Mesenchymal stem cell (in vitro differentiated cells and primary cell): ENCODE measurements at regions not wholly inside any gene's neighbourhood (a gene's known extent, or its start where the extent isn't known, plus 50 kb on each side); places are given as distances from the start of the nearest gene placed in this dataset.

ENCODE experiments used
- DNase-seq: peaks from one replicate; pipeline ENCODE4 v3.0.0-alpha.2; 2013
- H2AFZ ChIP-seq: one replicate; pipeline ENCODE4 v1.6.1; 2013; ENCODE audit warnings: low read depth, mild to moderate bottlenecking, control low read depth, inconsistent platforms, low read length, moderate library complexity
- H2AK5ac ChIP-seq: 2 replicates; pipeline ENCODE4 v1.6.1; 2013; ENCODE audit warnings: low read length, moderate library complexity, mild to moderate bottlenecking, inconsistent platforms; ENCODE audit not compliant: severe bottlenecking
- H2BK120ac ChIP-seq: one replicate; pipeline ENCODE4 v1.6.1; 2013; ENCODE audit warnings: low read depth, mild to moderate bottlenecking, inconsistent platforms, low read length, moderate library complexity
- H2BK12ac ChIP-seq, 2 experiments: one replicate each; pipeline ENCODE4 v1.6.1; 2013; ENCODE audit warnings: inconsistent platforms in 2 of 2, low read length in 2 of 2, mild to moderate bottlenecking in 2 of 2, moderate library complexity in 2 of 2, control low read depth in 1 of 2
- H2BK15ac ChIP-seq: one replicate; pipeline ENCODE4 v1.6.1; 2013; ENCODE audit warnings: mild to moderate bottlenecking, low read depth, inconsistent platforms; ENCODE audit not compliant: poor library complexity, severe bottlenecking
- H2BK5ac ChIP-seq: 2 replicates; pipeline ENCODE4 v1.6.1; 2013; ENCODE audit warnings: low read depth, mild to moderate bottlenecking, low read length, control low read depth, inconsistent platforms; ENCODE audit not compliant: poor library complexity, severe bottlenecking
- H3K14ac ChIP-seq, 2 experiments: one replicate each; pipeline ENCODE4 v1.6.1; 2013; ENCODE audit warnings: inconsistent platforms in 2 of 2, low read length in 2 of 2, control low read depth in 1 of 2, mild to moderate bottlenecking in 1 of 2, moderate library complexity in 1 of 2
- H3K18ac ChIP-seq, 2 experiments: one replicate each; pipeline ENCODE4 v1.6.1; 2013; ENCODE audit warnings: inconsistent platforms in 2 of 2, low read length in 2 of 2, control low read depth in 1 of 2, low read depth in 1 of 2, mild to moderate bottlenecking in 1 of 2
- H3K23ac ChIP-seq, 2 experiments: one replicate each; pipeline ENCODE4 v1.6.1; 2013; ENCODE audit warnings: inconsistent platforms in 2 of 2, low read length in 2 of 2, mild to moderate bottlenecking in 2 of 2, moderate library complexity in 2 of 2, control low read depth in 1 of 2
- H3K27ac ChIP-seq: 2 replicates; pipeline ENCODE4 v1.5.1; 2013; ENCODE audit warnings: mild to moderate bottlenecking, moderate library complexity, low read length, control low read depth, inconsistent platforms; ENCODE audit not compliant: poor library complexity, severe bottlenecking
- H3K27me3 ChIP-seq, 2 experiments: 2 replicates each; pipeline versions ENCODE4 v1.6.1 to v1.7.0; 2013; ENCODE audit warnings: low read length in 2 of 2, mild to moderate bottlenecking in 2 of 2, moderate library complexity in 2 of 2, control low read depth in 1 of 2, inconsistent platforms in 1 of 2; ENCODE audit not compliant: control insufficient read depth in 1 of 2, insufficient read depth in 1 of 2
- H3K36me3 ChIP-seq, 2 experiments: 2 replicates each; pipeline versions ENCODE4 v1.6.1 to v1.7.0; 2013; ENCODE audit warnings: low read length in 2 of 2, control low read depth in 1 of 2, inconsistent platforms in 1 of 2, low read depth in 1 of 2, mild to moderate bottlenecking in 1 of 2; ENCODE audit not compliant: insufficient read depth in 2 of 2, control insufficient read depth in 1 of 2
- H3K4ac ChIP-seq, 2 experiments: one replicate each; pipeline ENCODE4 v1.6.1; 2013; ENCODE audit warnings: inconsistent platforms in 2 of 2, low read length in 2 of 2, mild to moderate bottlenecking in 2 of 2, moderate library complexity in 2 of 2, control low read depth in 1 of 2, low read depth in 1 of 2
- H3K4me1 ChIP-seq: 2 replicates; pipeline ENCODE4 v1.6.1; 2013; ENCODE audit warnings: low read depth, low read length, control low read depth; ENCODE audit not compliant: control insufficient read depth, insufficient read depth
- H3K4me2 ChIP-seq: 2 replicates; pipeline ENCODE4 v1.6.1; 2013; ENCODE audit warnings: low read length, mild to moderate bottlenecking, inconsistent platforms; ENCODE audit not compliant: poor library complexity, severe bottlenecking
- H3K4me3 ChIP-seq, 2 experiments: 2 replicates each; pipeline versions ENCODE4 v1.5.1 to v1.7.0; 2013; ENCODE audit warnings: low read length in 2 of 2, mild to moderate bottlenecking in 2 of 2, control low read depth in 1 of 2, low read depth in 1 of 2; ENCODE audit not compliant: insufficient read depth in 1 of 2
- H3K79me1 ChIP-seq: replicated peaks from 2 replicates; pipeline ENCODE4 v1.6.1; 2013; ENCODE audit warnings: mild to moderate bottlenecking, control low read depth, low read length, inconsistent platforms; ENCODE audit not compliant: poor library complexity, severe bottlenecking
- H3K9ac ChIP-seq: 2 replicates; pipeline ENCODE4 v1.7.0; 2013; ENCODE audit warnings: mild to moderate bottlenecking, low read length, moderate library complexity
- H3K9me3 ChIP-seq: 2 replicates; pipeline ENCODE4 v1.7.0; 2013; ENCODE audit warnings: mild to moderate bottlenecking, low read length; ENCODE audit not compliant: control insufficient read depth
- H4K8ac ChIP-seq: one replicate; pipeline ENCODE4 v1.6.1; 2013; ENCODE audit warnings: inconsistent platforms, mild to moderate bottlenecking, low read length, moderate library complexity
- H4K91ac ChIP-seq: one replicate; pipeline ENCODE4 v1.6.1; 2013; ENCODE audit warnings: mild to moderate bottlenecking, low read length, inconsistent platforms
- WGBS: methylation state at CpG from one replicate; pipeline ENCODE4 v1.1.7; 2013; ENCODE audit warnings: mixed read lengths; 5-methylcytosine and 5-hydroxymethylcytosine counted together

GRCh38 chrX:1097328-1097727 is 115.1 kb downstream of the CRLF2 start:
- Histone ChIP-seq H3K27me3 (no peaks in the 10 kb centered on the region), H3K27ac (no peak overlapping the region)
- WGBS, result 81% methylated on average over 1 of the region's 1 CpG

GRCh38 chrX:1094566-1095333 is 117.7 kb downstream of the CRLF2 start:
- H2BK12ac ChIP-seq, result no peak overlapping the region
- H4K8ac ChIP-seq, result no peak overlapping the region
- H2BK120ac ChIP-seq, result no peak overlapping the region
- no peak overlapping the region for H2BK15ac ChIP-seq
- no peak overlapping the region for H3K23ac ChIP-seq
- H3K4me2 ChIP-seq, result no peak overlapping the region
- H3K27me3 ChIP-seq, result no peaks in the 10 kb centered on the region
- H3K18ac ChIP-seq, result no peak overlapping the region
- no peak overlapping the region for H3K27ac ChIP-seq
- H2AK5ac ChIP-seq, result no peak overlapping the region
- no peak overlapping the region for H4K91ac ChIP-seq
- no peak overlapping the region for H2AFZ ChIP-seq
- peaks cover 9% of the 10 kb centered on the region for H3K9me3 ChIP-seq
- no peak overlapping the region for H3K4me3 ChIP-seq
- H3K36me3 ChIP-seq, result no peaks in the 10 kb centered on the region
- H3K14ac ChIP-seq, result no peak overlapping the region
- H3K9ac ChIP-seq, result no peak overlapping the region
- no peaks in the 10 kb centered on the region for H3K79me1 ChIP-seq
- H3K4me1 ChIP-seq, result no peaks in the 10 kb centered on the region
- no peak overlapping the region for H2BK5ac ChIP-seq
- DNase-seq, result no peak
- 88% methylated on average over 15 of the region's 17 CpGs for WGBS
- no peak overlapping the region for H3K4ac ChIP-seq

More at GRCh38 chrX:1097328-1097727, 115.1 kb downstream of the CRLF2 start:
- H4K91ac ChIP-seq, result no peak overlapping the region
- H3K4me2 ChIP-seq, result no peak overlapping the region
- H2AK5ac ChIP-seq, result no peak overlapping the region
- H3K4me3 ChIP-seq, result no peak overlapping the region
- DNase-seq, result no peak
- no peak overlapping the region for H2BK15ac ChIP-seq
- no peak overlapping the region for H4K8ac ChIP-seq
- peaks cover 9% of the 10 kb centered on the region for H3K9me3 ChIP-seq
- no peaks in the 10 kb centered on the region for H3K79me1 ChIP-seq
- H2BK12ac ChIP-seq, result no peak overlapping the region
- H3K23ac ChIP-seq, result no peak overlapping the region
- H2BK120ac ChIP-seq, result no peak overlapping the region
- H3K4ac ChIP-seq, result no peak overlapping the region
- H3K9ac ChIP-seq, result no peak overlapping the region
- H2AFZ ChIP-seq, result no peak overlapping the region
- H3K14ac ChIP-seq, result no peak overlapping the region
- H2BK5ac ChIP-seq, result no peak overlapping the region
- H3K4me1 ChIP-seq, result no peaks in the 10 kb centered on the region
- H3K18ac ChIP-seq, result no peak overlapping the region
- H3K36me3 ChIP-seq, result no peaks in the 10 kb centered on the region

GRCh38 chrX:1093586-1094421 is 118.6 kb downstream of the CRLF2 start:
- no peak overlapping the region for H4K8ac ChIP-seq
- H3K36me3 ChIP-seq, result no peaks in the 10 kb centered on the region
- no peaks in the 10 kb centered on the region for H3K4me1 ChIP-seq
- H3K27me3 ChIP-seq, result no peaks in the 10 kb centered on the region
- WGBS, result 82% methylated on average over 22 of the region's 26 CpGs
- H4K91ac ChIP-seq, result no peak overlapping the region
- DNase-seq, result no peak
- H3K4me3 ChIP-seq, result no peak overlapping the region
- no peaks in the 10 kb centered on the region for H3K79me1 ChIP-seq
- H2BK120ac ChIP-seq, result no peak overlapping the region
- H3K9ac ChIP-seq, result no peak overlapping the region
- no peak overlapping the region for H3K23ac ChIP-seq
- peaks cover 9% of the 10 kb centered on the region for H3K9me3 ChIP-seq
- H3K27ac ChIP-seq, result no peak overlapping the region
- no peak overlapping the region for H2BK5ac ChIP-seq
- no peak overlapping the region for H2BK12ac ChIP-seq
- no peak overlapping the region for H3K4me2 ChIP-seq
- no peak overlapping the region for H3K4ac ChIP-seq
- no peak overlapping the region for H2BK15ac ChIP-seq
- no peak overlapping the region for H3K18ac ChIP-seq
- no peak overlapping the region for H2AK5ac ChIP-seq
- no peak overlapping the region for H2AFZ ChIP-seq
- H3K14ac ChIP-seq, result no peak overlapping the region

DNA sequence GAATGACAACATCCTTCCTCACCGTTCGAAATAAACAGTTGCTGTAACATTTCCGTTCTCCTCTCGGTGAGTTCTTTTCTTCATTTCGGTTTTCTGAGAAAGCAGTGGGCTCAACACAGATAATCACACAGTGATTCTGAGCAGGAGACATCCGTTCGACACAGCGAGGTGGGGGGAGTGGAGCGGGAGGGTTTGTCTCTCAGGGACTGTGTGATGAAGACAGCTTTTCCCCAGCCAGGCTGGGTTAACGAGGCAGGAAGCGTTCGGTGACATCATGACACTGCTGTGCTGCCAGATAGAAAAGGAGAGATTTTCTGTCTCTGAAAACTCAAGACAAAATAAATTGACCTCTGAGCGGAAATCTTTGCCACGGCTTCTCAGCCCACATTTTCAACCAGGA is 119.3 kb downstream of the CRLF2 start:
- Histone ChIP-seq H3K4me1 (no peaks in the 10 kb centered on the region), H3K18ac (no peak overlapping the region), H3K4me3 (no peak overlapping the region), H4K8ac (no peak overlapping the region), H2BK5ac (no peak overlapping the region), H2BK120ac (no peak overlapping the region), H3K4ac (no peak overlapping the region), H3K14ac (no peak overlapping the region), H2BK15ac (no peak overlapping the region), H2BK12ac (no peak overlapping the region), H3K4me2 (no peak overlapping the region), H3K9ac (no peak overlapping the region), H3K36me3 (no peaks in the 10 kb centered on the region), H3K27me3 (no peaks in the 10 kb centered on the region), H4K91ac (no peak overlapping the region), H2AFZ (no peak overlapping the region), H2AK5ac (no peak overlapping the region), H3K27ac (no peak overlapping the region), H3K9me3 (peaks cover 9% of the 10 kb centered on the region), H3K79me1 (no peaks in the 10 kb centered on the region), H3K23ac (no peak overlapping the region)
- 73% methylated on average over 12 of the region's 14 CpGs for WGBS
- DNase-seq, result no peak
